Nephron progenitor cell (in vitro differentiated cells): ENCODE measurements at regions not wholly inside any gene's neighbourhood (a gene's known extent, or its start where the extent isn't known, plus 50 kb on each side); places are given as distances from the start of the nearest gene placed in this dataset.
"Not testable (repeated sequence)": the region's sequence is repeated elsewhere in the genome, so short reads cannot be mapped to it uniquely, and the experiment has no call there.

Experiments
- DNase-seq: peaks from one replicate; pipeline ENCODE4 v3.0.0; 2021
- H3K27ac Mint-ChIP-seq: 2 replicates; pipeline ENCODE4 v1.8.0; 2021; ENCODE audit warnings: mild to moderate bottlenecking, moderate library complexity, mixed read lengths
- H3K27me3 Mint-ChIP-seq: 2 replicates; pipeline ENCODE4 v1.8.0; 2021; ENCODE audit warnings: mild to moderate bottlenecking, low read depth, mixed read lengths; ENCODE audit not compliant: poor library complexity
- H3K36me3 Mint-ChIP-seq: 2 replicates; pipeline ENCODE4 v1.8.0; 2021; ENCODE audit warnings: low read depth, mixed read lengths
- H3K4me1 Mint-ChIP-seq: 2 replicates; pipeline ENCODE4 v1.8.0; 2021; ENCODE audit warnings: mixed read lengths
- H3K4me3 Mint-ChIP-seq: 2 replicates; pipeline ENCODE4 v1.8.0; 2021; ENCODE audit warnings: mild to moderate bottlenecking, moderate library complexity, mixed read lengths
- H3K9me3 Mint-ChIP-seq: 2 replicates; pipeline ENCODE4 v1.8.0; 2021; ENCODE audit warnings: mild to moderate bottlenecking, moderate library complexity, mixed read lengths
- TF ChIP-seq, protein P1 (sequence below): fragments of 200-600 bp; sonication (generic); IDR thresholded peaks from 2 replicates; pipeline ENCODE4 v1.5.0; 2021; ENCODE audit warnings: antibody characterized with exemption

DNA sequence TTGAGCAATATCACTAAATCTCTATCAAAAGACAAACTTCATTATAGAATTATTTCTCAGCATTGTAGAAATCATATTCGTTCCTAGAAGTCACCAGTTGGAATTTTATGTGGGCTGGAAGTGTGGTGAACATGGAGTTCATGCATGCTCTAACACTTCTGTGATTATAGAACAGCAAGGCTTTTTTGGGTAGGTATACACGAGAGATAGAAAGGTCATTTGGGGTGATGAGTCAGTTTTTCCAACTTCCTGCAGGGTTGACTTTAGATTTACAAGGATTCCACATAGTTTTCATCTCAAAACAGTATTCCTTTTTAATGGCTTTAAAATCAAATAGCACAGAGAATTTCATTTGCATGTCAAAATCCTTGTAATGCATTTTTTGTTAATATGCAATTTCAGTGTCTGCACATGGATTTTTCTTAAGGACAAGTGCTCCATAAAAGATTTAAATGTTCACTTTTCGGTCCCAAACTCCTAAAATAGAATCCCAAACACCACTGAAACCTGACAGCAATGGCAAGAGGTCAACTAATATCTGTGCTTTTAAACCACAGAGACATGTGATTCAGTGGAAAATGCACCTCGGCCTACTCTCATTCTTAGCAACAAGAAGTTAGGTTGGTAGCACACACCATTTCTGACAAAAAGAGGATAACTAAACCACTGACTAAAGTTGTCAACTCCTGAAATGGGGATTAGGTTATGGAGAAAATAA is 211.0 kb downstream of the MOXD1 start:
- TF ChIP-seq, protein P1, sequence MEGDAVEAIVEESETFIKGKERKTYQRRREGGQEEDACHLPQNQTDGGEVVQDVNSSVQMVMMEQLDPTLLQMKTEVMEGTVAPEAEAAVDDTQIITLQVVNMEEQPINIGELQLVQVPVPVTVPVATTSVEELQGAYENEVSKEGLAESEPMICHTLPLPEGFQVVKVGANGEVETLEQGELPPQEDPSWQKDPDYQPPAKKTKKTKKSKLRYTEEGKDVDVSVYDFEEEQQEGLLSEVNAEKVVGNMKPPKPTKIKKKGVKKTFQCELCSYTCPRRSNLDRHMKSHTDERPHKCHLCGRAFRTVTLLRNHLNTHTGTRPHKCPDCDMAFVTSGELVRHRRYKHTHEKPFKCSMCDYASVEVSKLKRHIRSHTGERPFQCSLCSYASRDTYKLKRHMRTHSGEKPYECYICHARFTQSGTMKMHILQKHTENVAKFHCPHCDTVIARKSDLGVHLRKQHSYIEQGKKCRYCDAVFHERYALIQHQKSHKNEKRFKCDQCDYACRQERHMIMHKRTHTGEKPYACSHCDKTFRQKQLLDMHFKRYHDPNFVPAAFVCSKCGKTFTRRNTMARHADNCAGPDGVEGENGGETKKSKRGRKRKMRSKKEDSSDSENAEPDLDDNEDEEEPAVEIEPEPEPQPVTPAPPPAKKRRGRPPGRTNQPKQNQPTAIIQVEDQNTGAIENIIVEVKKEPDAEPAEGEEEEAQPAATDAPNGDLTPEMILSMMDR = no peak
- Mint-ChIP-seq H3K36me3 (no peaks in the 10 kb centered on the region), H3K4me3 (no peak overlapping the region), H3K27ac (no peak overlapping the region), H3K4me1 (no peaks in the 10 kb centered on the region), H3K27me3 (no peaks in the 10 kb centered on the region), H3K9me3 (peaks cover 2% of the 10 kb centered on the region)
- DNase-seq = no peak

DNA sequence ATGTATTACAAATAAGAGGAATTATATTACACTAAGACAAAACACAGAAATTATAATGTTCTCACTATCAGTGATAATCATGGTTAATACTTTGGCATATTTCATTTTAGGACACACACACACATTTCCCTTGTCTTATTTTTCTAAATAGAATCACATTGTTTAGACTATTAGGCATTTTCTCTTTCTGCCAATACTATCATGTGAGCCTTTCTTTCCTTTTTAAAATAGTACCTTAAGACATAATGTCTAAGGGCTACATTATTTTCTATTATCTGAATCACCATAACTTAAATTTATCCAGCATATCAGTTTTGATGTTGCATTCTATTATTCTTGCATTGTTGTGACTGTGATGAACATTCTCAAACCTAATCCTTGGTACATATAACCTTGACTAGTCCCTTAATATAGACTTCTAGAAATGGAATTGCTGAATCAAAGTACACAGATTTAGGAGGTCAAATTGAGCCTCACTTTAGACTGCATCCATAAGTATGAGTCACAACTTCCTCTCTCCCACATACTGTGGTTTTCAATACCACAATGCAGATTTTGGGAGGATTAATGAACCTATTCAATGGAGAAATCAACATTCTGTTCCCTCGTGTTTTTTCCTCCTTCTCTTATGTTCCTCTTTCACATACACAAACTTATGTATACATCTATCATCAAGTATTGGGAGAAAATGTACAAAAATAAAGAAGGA is 212.6 kb downstream of the MOXD1 start:
- DNase-seq = no peak
- Mint-ChIP-seq H3K4me1 (no peaks in the 10 kb centered on the region), H3K9me3 (peaks cover 15% of the 10 kb centered on the region), H3K36me3 (no peaks in the 10 kb centered on the region), H3K27ac (no peak overlapping the region), H3K27me3 (peaks cover 3% of the 10 kb centered on the region), H3K4me3 (no peak overlapping the region)
- TF ChIP-seq, protein P1 = no peak

DNA sequence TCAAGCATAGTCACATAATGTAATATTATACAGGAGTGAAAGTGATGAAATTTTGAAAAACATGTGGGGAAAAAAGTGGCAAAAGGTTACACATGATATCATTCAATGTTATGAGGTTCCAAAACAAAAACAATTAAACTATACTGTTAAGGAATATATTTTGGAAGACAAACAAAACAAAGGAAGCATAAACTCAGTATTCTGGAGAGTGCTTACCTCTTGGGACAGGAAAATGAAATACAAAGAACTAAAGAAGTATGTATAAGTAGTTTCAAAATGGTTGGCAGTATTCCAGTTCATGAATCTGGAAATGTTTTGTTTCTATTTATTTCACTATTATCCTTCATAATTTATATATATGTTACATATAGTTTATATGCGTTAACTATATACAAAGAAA is 213.5 kb downstream of the MOXD1 start:
- DNase-seq = no peak
- TF ChIP-seq, protein P1 = no peak
- Mint-ChIP-seq H3K4me3 (no peak overlapping the region), H3K27ac (no peak overlapping the region), H3K27me3 (peaks cover 3% of the 10 kb centered on the region), H3K4me1 (no peaks in the 10 kb centered on the region), H3K9me3 (peaks cover 15% of the 10 kb centered on the region), H3K36me3 (no peaks in the 10 kb centered on the region)

DNA sequence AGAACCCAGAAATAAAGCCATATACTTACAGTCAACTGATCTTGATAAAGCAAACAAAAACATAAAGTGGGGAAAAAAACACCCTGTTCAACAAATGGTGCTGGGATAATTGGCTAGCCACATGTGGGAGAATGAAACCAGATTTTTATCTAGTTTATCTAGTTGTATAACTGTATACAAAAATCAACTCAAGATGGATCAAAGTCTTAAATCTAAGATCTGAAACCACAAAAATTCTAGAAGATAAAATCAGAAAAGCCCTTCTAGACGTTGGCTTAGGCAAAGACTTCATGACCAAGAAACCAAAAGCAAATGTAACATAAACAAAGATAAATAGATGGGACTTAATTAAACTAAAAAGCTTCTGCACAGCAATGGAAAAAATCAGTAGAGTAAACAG is 216.3 kb downstream of the MOXD1 start:
- not testable (repeated sequence) for H3K36me3 Mint-ChIP-seq, H3K4me1 Mint-ChIP-seq, H3K27ac Mint-ChIP-seq, DNase-seq, H3K4me3 Mint-ChIP-seq, H3K27me3 Mint-ChIP-seq
- H3K9me3 Mint-ChIP-seq = peaks cover 30% of the 10 kb centered on the region

DNA sequence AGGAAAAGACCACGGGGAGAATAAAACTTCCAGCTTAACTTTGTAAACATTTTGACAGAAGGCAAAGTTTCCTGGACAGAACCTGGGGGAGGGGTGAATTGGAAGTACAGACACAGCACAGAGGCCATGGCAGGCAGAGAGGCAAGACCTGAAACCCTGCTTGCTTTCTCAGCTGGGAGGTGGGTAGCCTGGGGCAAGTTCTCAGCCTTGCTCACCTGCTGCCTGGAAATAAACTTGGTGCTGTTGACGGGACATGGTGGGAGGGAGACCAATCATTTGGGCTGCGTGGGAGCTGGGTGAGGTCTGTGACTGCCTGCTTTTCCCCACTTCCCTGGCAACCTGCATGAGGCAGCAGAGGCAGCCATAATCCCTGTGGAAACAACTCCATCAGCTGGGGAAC is 221.3 kb downstream of the MOXD1 start:
- H3K9me3 Mint-ChIP-seq = peaks cover 68% of the 10 kb centered on the region
- no peak overlapping the region for H3K4me3 Mint-ChIP-seq
- no peaks in the 10 kb centered on the region for H3K4me1 Mint-ChIP-seq
- H3K36me3 Mint-ChIP-seq = peaks cover 8% of the 10 kb centered on the region
- no peak for DNase-seq
- TF ChIP-seq, protein P1 = no peak
- no peak overlapping the region for H3K27ac Mint-ChIP-seq
- H3K27me3 Mint-ChIP-seq = peaks cover 3% of the 10 kb centered on the region

DNA sequence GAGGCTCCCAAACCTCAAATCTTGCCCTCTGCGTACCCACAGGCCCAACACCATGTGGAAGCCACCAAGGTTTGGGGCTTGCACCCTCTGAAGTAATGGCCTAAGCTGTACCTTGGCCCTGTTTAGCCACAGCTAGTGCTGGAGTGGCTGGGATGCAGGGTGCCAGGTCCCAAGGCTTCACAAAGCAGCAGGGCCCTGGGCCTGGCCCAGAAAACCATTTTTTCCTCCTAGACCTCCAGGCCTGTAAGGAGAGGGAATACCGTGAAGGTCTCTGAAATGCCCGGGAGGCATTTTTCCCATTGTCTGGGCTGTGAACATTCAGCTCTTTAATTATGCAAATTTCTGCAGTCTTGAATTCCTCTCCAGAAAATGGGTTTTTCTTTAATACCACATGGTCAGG is 223.7 kb upstream of the CCN2 start:
- Mint-ChIP-seq H3K4me3 (no peak overlapping the region), H3K4me1 (no peaks in the 10 kb centered on the region), H3K27ac (no peak overlapping the region), H3K27me3 (no peaks in the 10 kb centered on the region), H3K36me3 (peaks cover 14% of the 10 kb centered on the region), H3K9me3 (peaks cover 57% of the 10 kb centered on the region)
- TF ChIP-seq, protein P1 = no peak
- no peak for DNase-seq
